Fibroblast of lung (primary cell): ENCODE measurements at regions not wholly inside any gene's neighbourhood (a gene's known extent, or its start where the extent isn't known, plus 50 kb on each side); places are given as distances from the start of the nearest gene placed in this dataset.

Source experiments
- EZH2 ChIP-seq: IDR thresholded peaks from 2 replicates; pipeline ENCODE4 v1.5.1; 2012; ENCODE audit warnings: low read length, control low read depth, mild to moderate bottlenecking; ENCODE audit errors: missing control alignments
- TF ChIP-seq, protein P1 (sequence below), 2 donors: IDR thresholded peaks in 1 of 2; conservative IDR thresholded peaks in 1 of 2; 1 replicate in 1 of 2; 2 replicates in 1 of 2; pipeline ENCODE4 v1.5.1; 2011 to 2012; ENCODE audit warnings: low read length in 2 of 2, control low read depth in 1 of 2, inconsistent platforms in 1 of 2, low read depth in 1 of 2, mild to moderate bottlenecking in 1 of 2

DNA sequence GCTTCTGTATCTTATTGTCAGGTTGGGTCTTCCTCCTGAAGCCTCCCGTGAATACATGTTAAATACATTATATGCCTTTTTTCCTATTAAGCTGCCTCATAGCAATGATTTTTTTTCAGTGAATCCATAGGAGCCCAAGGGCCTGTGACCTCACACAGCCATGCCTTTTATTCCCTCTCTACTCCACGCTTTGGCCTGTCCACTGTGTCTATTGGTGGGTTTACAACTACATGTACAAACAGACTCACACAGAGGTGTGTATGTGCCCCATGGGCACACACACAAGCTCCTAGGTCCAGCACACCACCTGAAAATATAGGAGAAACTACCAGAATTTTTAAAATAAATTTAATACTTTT lies 560.4 kb downstream of the IPMK start:
- TF ChIP-seq, protein P1, sequence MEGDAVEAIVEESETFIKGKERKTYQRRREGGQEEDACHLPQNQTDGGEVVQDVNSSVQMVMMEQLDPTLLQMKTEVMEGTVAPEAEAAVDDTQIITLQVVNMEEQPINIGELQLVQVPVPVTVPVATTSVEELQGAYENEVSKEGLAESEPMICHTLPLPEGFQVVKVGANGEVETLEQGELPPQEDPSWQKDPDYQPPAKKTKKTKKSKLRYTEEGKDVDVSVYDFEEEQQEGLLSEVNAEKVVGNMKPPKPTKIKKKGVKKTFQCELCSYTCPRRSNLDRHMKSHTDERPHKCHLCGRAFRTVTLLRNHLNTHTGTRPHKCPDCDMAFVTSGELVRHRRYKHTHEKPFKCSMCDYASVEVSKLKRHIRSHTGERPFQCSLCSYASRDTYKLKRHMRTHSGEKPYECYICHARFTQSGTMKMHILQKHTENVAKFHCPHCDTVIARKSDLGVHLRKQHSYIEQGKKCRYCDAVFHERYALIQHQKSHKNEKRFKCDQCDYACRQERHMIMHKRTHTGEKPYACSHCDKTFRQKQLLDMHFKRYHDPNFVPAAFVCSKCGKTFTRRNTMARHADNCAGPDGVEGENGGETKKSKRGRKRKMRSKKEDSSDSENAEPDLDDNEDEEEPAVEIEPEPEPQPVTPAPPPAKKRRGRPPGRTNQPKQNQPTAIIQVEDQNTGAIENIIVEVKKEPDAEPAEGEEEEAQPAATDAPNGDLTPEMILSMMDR (conservative IDR thresholded peaks at IDR 0.05 in 1 of 2, IDR thresholded peaks at IDR 0.05 in 1 of 2; ENCODE audit: low read depth in 1 of 2, low read length in 2 of 2) = no peak
- no peak for TF ChIP-seq EZH2
